ENCODE measurements at regions not wholly inside any gene's neighbourhood (a gene's known extent, or its start where the extent isn't known, plus 50 kb on each side); places are given as distances from the start of the nearest gene placed in this dataset.

DNA sequence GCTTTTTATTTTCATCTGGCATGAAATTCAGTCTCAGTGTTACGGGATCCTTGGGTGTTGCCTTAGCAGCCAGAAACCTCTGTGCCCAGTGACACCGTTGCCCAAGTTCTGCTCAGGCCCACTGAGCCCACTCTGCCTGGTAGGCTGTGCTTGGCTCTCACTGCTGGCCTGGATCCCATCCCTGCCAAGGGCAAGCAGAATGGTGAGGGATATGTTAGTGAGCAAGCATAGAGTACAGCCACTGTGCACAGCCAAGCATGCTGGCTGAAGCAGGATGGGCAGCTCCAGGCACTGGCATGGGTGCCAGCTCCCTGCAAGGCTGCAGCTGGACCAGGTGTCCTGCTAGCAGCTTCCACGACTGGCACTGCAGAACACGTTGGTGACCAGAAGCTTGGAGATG lies 194.7 kb upstream of the TFPI start (continued):
- TF ChIP-seq CHD2 (IDR thresholded peaks at IDR 0.05; ENCODE audit: low read length) (no peak), KDM5A (IDR thresholded peaks at IDR 0.05; ENCODE audit: low read length) (no peak), NRF1 (IDR thresholded peaks at IDR 0.05; ENCODE audit: low read depth, low read length) (no peak), SP4 (IDR thresholded peaks at IDR 0.05; ENCODE audit: low read length) (no peak), BCL11A (IDR thresholded peaks at IDR 0.05; ENCODE audit: low read depth in 2 of 2, low read length in 2 of 2) (no peak), POU5F1 (IDR thresholded peaks at IDR 0.05; ENCODE audit: low read depth, low read length) (no peak)

Data from H1 (cell line).